ENCODE measurements at regions not wholly inside any gene's neighbourhood (a gene's known extent, or its start where the extent isn't known, plus 50 kb on each side); places are given as distances from the start of the nearest gene placed in this dataset.

DNA sequence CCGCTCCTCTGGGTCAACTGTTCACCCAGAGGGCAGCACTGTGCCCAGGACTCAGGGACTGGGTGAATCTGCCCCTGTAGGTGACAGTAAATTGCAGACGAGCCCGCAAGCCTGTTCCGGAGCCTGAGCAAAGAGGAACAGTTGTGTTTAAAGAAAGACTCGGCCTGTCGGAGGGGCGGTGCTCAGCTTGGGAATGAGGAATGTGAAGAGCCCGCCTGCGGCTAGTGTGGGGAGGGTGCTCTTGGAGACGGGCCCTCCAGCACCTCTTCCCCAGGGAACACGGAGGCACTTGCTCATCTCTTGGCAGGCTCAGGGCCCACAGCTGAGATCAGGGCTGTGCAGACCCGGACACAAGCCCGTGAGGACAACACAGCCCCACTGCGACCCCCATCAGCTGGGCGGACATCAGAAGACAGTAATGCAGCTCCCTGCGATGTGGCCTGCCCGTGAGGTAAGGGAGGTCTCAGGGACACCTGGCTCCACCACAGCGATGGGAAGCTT lies 299.0 kb downstream of the NDUFA10 start:
- TF ChIP-seq GATA2 (IDR thresholded peaks at IDR 0.05; ENCODE audit: low read depth, low read length) = no peak
- no peak for TF ChIP-seq GATA3 (IDR thresholded peaks at IDR 0.05; ENCODE audit: low read depth, low read length)

Data from SH-SY5Y (cell line).